LNCaP clone FGC (cell line): ENCODE measurements at regions not wholly inside any gene's neighbourhood (a gene's known extent, or its start where the extent isn't known, plus 50 kb on each side); places are given as distances from the start of the nearest gene placed in this dataset.

Source experiments
- DNase-seq: peaks from one replicate; pipeline ENCODE4 v3.0.0-alpha.2; 2011; ENCODE audit warnings: low read depth
- H3K4me3 ChIP-seq: 2 replicates; pipeline ENCODE4 v1.5.1; 2011; ENCODE audit warnings: mild to moderate bottlenecking, low read depth, low read length, control low read depth
- TF ChIP-seq, protein P1 (sequence below): IDR thresholded peaks from 2 replicates; pipeline ENCODE4 v1.5.1; 2012; ENCODE audit warnings: mild to moderate bottlenecking; ENCODE audit not compliant: control insufficient read depth, insufficient read depth; ENCODE audit errors: extremely low read depth

DNA sequence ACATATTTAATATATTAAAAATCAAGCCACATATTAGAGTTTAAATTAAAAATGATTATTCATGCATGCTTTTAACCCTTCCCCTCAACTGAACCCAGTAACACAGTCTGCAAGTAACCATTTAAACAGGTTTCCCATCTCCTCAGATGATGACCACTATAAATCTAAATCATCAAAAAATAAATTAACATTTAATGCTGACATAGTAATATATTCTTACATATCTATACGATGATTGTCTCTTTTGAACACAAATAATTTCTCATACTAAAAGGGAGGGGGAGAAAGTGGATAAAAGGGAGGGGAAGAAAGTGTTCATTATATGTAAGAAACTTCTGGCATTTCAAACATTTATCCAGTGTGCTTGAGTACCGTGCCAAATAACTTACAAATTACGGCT, 701.6 kb downstream of the MTRR start:
- DNase-seq = no peak
- no peak overlapping the region for H3K4me3 ChIP-seq
- TF ChIP-seq, protein P1, sequence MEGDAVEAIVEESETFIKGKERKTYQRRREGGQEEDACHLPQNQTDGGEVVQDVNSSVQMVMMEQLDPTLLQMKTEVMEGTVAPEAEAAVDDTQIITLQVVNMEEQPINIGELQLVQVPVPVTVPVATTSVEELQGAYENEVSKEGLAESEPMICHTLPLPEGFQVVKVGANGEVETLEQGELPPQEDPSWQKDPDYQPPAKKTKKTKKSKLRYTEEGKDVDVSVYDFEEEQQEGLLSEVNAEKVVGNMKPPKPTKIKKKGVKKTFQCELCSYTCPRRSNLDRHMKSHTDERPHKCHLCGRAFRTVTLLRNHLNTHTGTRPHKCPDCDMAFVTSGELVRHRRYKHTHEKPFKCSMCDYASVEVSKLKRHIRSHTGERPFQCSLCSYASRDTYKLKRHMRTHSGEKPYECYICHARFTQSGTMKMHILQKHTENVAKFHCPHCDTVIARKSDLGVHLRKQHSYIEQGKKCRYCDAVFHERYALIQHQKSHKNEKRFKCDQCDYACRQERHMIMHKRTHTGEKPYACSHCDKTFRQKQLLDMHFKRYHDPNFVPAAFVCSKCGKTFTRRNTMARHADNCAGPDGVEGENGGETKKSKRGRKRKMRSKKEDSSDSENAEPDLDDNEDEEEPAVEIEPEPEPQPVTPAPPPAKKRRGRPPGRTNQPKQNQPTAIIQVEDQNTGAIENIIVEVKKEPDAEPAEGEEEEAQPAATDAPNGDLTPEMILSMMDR = no peak

DNA sequence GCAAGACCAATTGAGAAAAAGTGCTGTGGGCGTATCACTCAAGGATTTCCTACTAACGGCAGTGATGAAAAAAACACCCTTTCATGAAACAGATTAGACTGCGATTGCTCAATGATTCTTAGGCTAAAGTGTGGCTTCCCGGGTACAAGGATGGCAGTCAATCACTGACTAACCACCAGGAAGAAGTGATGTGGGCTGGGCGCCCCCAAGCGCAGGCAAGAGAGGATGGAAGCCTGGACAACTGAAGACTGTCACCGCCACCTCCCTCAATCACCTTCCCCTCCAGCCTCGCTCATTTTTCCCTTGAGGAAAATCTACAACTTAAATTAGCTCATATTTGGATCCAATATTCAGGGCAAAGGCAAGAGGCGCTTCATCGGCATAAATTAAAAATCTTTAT, 707.2 kb downstream of the MTRR start:
- TF ChIP-seq, protein P1 = no peak
- DNase-seq = no peak
- H3K4me3 ChIP-seq = no peak overlapping the region

DNA sequence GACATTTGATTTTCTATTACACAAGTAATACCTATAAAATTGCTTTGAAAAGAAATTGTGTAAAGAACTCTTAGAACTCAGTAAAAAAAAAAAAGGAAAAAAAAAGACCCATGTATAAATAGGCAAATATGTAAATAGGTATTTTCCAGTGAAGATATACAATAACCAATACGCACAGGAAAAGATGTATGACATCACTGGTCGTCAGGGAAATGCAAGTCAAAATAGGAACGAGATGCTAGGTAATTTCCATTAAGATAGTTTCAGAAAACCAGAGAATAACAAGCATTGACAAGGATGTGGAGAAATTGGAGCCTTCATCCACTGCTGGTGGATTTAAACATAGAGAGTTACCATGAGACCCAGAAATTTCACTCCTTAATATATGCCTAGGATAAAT, 708.8 kb downstream of the MTRR start:
- no peak for DNase-seq
- TF ChIP-seq, protein P1 = no peak
- H3K4me3 ChIP-seq = no peak overlapping the region

DNA sequence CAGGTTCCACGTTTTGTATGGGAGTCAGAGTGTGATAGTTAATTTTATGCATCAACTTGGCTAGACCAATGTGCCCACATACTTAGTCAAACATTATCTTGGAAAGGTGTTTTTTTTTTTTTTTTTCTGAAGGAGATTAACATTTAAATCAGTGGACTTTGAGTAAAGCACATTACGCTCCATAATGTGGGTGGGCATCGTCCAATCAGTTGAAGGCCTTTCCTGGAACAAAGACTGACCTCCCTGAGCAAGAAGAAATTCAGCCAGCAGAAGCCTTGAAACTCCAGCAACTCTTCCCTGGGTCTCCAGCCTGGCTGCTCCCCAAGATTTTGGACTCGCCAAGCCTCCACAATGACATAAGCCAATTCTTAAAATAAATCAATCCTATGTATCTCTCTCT, 711.4 kb downstream of the MTRR start:
- DNase-seq = no peak
- TF ChIP-seq, protein P1 = no peak
- no peak overlapping the region for H3K4me3 ChIP-seq

DNA sequence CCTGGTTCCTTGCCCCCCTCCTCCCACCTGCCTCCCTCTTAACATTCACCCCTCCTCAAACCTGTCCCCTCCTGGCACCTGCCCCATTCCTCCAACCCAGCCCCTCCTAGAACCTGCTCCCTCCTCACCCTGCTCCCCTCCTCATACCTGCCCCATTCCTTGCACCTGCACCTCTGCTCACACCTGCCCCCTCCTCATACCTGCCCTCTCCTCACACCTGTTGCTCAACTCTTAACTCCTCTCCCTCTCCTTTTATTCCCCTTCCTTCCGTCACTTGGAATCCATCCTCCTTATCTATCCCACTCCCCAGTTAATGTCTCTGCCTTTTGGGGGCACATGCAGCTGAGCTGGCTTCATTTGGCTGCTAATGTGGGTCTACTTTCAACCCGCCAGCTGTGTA, 712.1 kb downstream of the MTRR start:
- DNase-seq = no peak
- H3K4me3 ChIP-seq = no peak overlapping the region
- TF ChIP-seq, protein P1 = no peak

DNA sequence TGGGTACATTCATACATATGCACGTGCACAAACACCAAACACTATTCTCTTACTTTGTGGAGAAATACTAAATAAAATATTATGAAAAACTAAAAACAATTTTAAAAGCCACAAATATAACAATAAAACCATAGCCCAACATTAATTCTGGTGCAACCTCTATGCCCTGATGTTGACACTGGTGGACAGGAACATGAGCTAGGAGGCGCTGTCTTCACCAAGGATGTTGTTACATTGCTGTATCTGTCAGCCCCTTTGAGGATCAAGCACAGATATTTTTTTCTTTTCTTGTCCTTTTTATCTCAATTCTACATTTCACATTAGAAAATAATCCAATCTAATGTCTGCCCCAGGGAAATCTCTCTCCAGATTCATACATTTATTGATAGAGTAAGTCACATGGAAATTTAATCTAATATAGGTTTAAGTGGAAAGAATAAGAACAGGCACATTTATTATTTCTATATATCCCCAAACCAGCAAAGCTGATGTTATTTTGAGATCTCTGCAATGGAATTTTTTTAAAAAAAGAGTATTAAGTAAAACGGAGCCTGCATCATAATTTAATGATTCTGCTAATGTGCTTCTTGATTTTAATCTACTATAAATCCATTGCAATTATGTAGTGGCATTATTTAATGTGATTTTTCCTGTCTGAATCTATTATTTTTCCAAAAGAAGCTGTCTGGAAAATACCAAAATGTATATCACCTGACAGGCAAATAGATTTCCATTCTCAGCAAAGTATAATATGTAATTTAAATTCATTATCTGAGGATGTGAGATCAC, 716.5 kb downstream of the MTRR start:
- no peak for DNase-seq
- H3K4me3 ChIP-seq = no peak overlapping the region
- TF ChIP-seq, protein P1 = peak; percentile 27; the same call in 1 of the 2 replicates

DNA sequence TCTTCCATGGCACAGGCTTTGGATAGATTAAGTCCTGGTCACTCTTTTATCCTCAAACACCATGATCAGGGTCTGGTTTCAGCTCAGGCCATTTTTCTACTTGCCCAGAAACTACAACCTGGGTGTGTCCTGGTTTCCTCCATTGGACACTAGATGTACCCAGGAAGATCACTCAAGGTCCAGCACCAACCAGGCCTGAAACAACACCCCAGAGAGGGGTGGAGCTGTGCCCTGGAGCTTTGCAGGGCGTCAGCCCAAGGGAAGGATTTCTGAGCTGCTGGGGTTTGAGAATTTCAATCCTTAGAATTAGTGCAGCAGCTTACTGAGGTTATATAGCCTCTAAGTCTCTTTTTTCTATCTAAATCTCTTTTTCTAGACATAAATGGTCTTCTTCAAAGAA, 722.0 kb downstream of the MTRR start:
- TF ChIP-seq, protein P1 = no peak

More for the DNA sequence above, 722.0 kb downstream of the MTRR start:
- DNase-seq = no peak
- no peak overlapping the region for H3K4me3 ChIP-seq
